ENCODE measurements at regions not wholly inside any gene's neighbourhood (a gene's known extent, or its start where the extent isn't known, plus 50 kb on each side); places are given as distances from the start of the nearest gene placed in this dataset.

- POLR2A ChIA-PET = no interaction called here
- DNase-seq (no peak), ATAC-seq (no peak)
- peaks cover 0 to 2% (median 0%) of the 10 kb centered on the region in 4 donors for H3K4me1 Mint-ChIP-seq
- peaks cover 0 to 10% (median 0%) of the 10 kb centered on the region in 3 donors for H3K36me3 Mint-ChIP-seq
- H3K9me3 Mint-ChIP-seq = peaks cover 0 to 30% (median 11%) of the 10 kb centered on the region in 9 donors
- peak overlapping the region in 1 of 10 donors; percentile 70 for H3K27ac Mint-ChIP-seq
- no peak overlapping the region for H3K4me3 Mint-ChIP-seq
- H3K27me3 Mint-ChIP-seq = no peaks in the 10 kb centered on the region
Measured at GRCh38 chr10:105535478-105535877, 894.4 kb downstream of the SORCS3 start.

- no peaks in the 10 kb centered on the region for H3K27me3 Mint-ChIP-seq
- H3K9me3 Mint-ChIP-seq = peaks cover 0 to 30% (median 9%) of the 10 kb centered on the region in 9 donors
- no peak for DNase-seq
- H3K4me3 Mint-ChIP-seq = no peak overlapping the region
- no peak overlapping the region for H3K27ac Mint-ChIP-seq
- no peak for ATAC-seq
- H3K36me3 Mint-ChIP-seq = peaks cover 0 to 10% (median 0%) of the 10 kb centered on the region in 3 donors
- POLR2A ChIA-PET = no interaction called here
- H3K4me1 Mint-ChIP-seq = peaks cover 0 to 2% (median 0%) of the 10 kb centered on the region in 4 donors
Measured at GRCh38 chr10:105534086-105534485, 893.0 kb downstream of the SORCS3 start.

- H3K4me3 Mint-ChIP-seq = no peak overlapping the region
- DNase-seq (no peak), ATAC-seq (no peak)
- H3K9me3 Mint-ChIP-seq = peaks cover 0 to 4% (median 0%) of the 10 kb centered on the region in 9 donors
- no peaks in the 10 kb centered on the region for H3K4me1 Mint-ChIP-seq
- POLR2A ChIA-PET = no interaction called here
- H3K27me3 Mint-ChIP-seq = peaks cover 0 to 10% (median 0%) of the 10 kb centered on the region in 5 donors
- no peak overlapping the region for H3K27ac Mint-ChIP-seq
- H3K36me3 Mint-ChIP-seq = no peaks in the 10 kb centered on the region
Measured at GRCh38 chr10:105516511-105516910, 875.4 kb downstream of the SORCS3 start.

- Mint-ChIP-seq H3K9me3 (peaks cover 0 to 5% (median 0%) of the 10 kb centered on the region in 9 donors), H3K36me3 (no peaks in the 10 kb centered on the region), H3K4me1 (no peaks in the 10 kb centered on the region), H3K27me3 (peaks cover 0 to 8% (median 0%) of the 10 kb centered on the region in 5 donors), H3K4me3 (no peak overlapping the region), H3K27ac (no peak overlapping the region)
- ATAC-seq (no peak), DNase-seq (no peak)
- POLR2A ChIA-PET = interaction anchor here (0.5 kb wide), 1 partner anchor 60 kb away, joined by 3 read pairs; no protein-coding TSS in a partner anchor
Measured at GRCh38 chr10:105514106-105514505, 873.0 kb downstream of the SORCS3 start.

GRCh38 chr10:105509517-105509916 lies 868.4 kb downstream of the SORCS3 start:
- ATAC-seq (no peak), DNase-seq (no peak)
- Mint-ChIP-seq H3K27ac (no peak overlapping the region), H3K36me3 (no peaks in the 10 kb centered on the region), H3K9me3 (peaks cover 0 to 7% (median 2%) of the 10 kb centered on the region in 9 donors), H3K4me1 (no peaks in the 10 kb centered on the region), H3K27me3 (no peaks in the 10 kb centered on the region), H3K4me3 (no peak overlapping the region)
- POLR2A ChIA-PET = no interaction called here

GRCh38 chr10:105506262-105506661 lies 865.2 kb downstream of the SORCS3 start:
- H3K27me3 Mint-ChIP-seq = no peaks in the 10 kb centered on the region
- H3K4me3 Mint-ChIP-seq = no peak overlapping the region
- H3K36me3 Mint-ChIP-seq = no peaks in the 10 kb centered on the region
- ATAC-seq (no peak), DNase-seq (no peak)
- POLR2A ChIA-PET = no interaction called here
- H3K27ac Mint-ChIP-seq = no peak overlapping the region
- H3K9me3 Mint-ChIP-seq = peaks cover 0 to 10% (median 3%) of the 10 kb centered on the region in 9 donors
- no peaks in the 10 kb centered on the region for H3K4me1 Mint-ChIP-seq

- ATAC-seq (no peak), DNase-seq (no peak)
- Mint-ChIP-seq H3K9me3 (peaks cover 0 to 10% (median 0%) of the 10 kb centered on the region in 9 donors), H3K27me3 (no peaks in the 10 kb centered on the region), H3K36me3 (no peaks in the 10 kb centered on the region), H3K4me1 (no peaks in the 10 kb centered on the region), H3K4me3 (no peak overlapping the region), H3K27ac (no peak overlapping the region)
- POLR2A ChIA-PET = no interaction called here
Measured at GRCh38 chr10:105503714-105504113, 862.6 kb downstream of the SORCS3 start.

- no peak overlapping the region for H3K27ac Mint-ChIP-seq
- H3K4me3 Mint-ChIP-seq = no peak overlapping the region
- peaks cover 0 to 4% (median 0%) of the 10 kb centered on the region in 5 donors for H3K27me3 Mint-ChIP-seq
- peaks cover 0 to 13% (median 3%) of the 10 kb centered on the region in 9 donors for H3K9me3 Mint-ChIP-seq
- ATAC-seq (no peak), DNase-seq (no peak)
- H3K4me1 Mint-ChIP-seq = no peaks in the 10 kb centered on the region
- POLR2A ChIA-PET = no interaction called here
- H3K36me3 Mint-ChIP-seq = no peaks in the 10 kb centered on the region
Measured at GRCh38 chr10:105502058-105502457, 861.0 kb downstream of the SORCS3 start.

GRCh38 chr10:105494944-105495343 lies 853.9 kb downstream of the SORCS3 start:
- H3K9me3 Mint-ChIP-seq = peaks cover 0 to 16% (median 4%) of the 10 kb centered on the region in 9 donors
- DNase-seq = no peak
- H3K27ac Mint-ChIP-seq = no peak overlapping the region
- H3K27me3 Mint-ChIP-seq = peaks cover 0 to 4% (median 0%) of the 10 kb centered on the region in 5 donors
- POLR2A ChIA-PET = no interaction called here
- H3K4me3 Mint-ChIP-seq = no peak overlapping the region
- no peak for ATAC-seq
- H3K36me3 Mint-ChIP-seq = no peaks in the 10 kb centered on the region
- no peaks in the 10 kb centered on the region for H3K4me1 Mint-ChIP-seq

- POLR2A ChIA-PET = no interaction called here
- no peak overlapping the region for H3K27ac Mint-ChIP-seq
- DNase-seq (no peak), ATAC-seq (no peak)
- H3K36me3 Mint-ChIP-seq = no peaks in the 10 kb centered on the region
- no peak overlapping the region for H3K4me3 Mint-ChIP-seq
- no peaks in the 10 kb centered on the region for H3K4me1 Mint-ChIP-seq
- peaks cover 0 to 16% (median 4%) of the 10 kb centered on the region in 9 donors for H3K9me3 Mint-ChIP-seq
- peaks cover 0 to 4% (median 0%) of the 10 kb centered on the region in 5 donors for H3K27me3 Mint-ChIP-seq
Measured at GRCh38 chr10:105494303-105494702, 853.2 kb downstream of the SORCS3 start.

GRCh38 chr10:105473170-105473569 lies 832.1 kb downstream of the SORCS3 start:
- no peaks in the 10 kb centered on the region for H3K36me3 Mint-ChIP-seq
- no peak overlapping the region for H3K27ac Mint-ChIP-seq
- no peak for DNase-seq
- H3K4me3 Mint-ChIP-seq = no peak overlapping the region
- POLR2A ChIA-PET = no interaction called here
- H3K27me3 Mint-ChIP-seq = no peaks in the 10 kb centered on the region
- no peaks in the 10 kb centered on the region for H3K4me1 Mint-ChIP-seq
- peaks cover 0 to 10% (median 2%) of the 10 kb centered on the region in 9 donors for H3K9me3 Mint-ChIP-seq
- no peak for ATAC-seq

GRCh38 chr10:105468759-105469158 lies 827.7 kb downstream of the SORCS3 start:
- Mint-ChIP-seq H3K4me3 (no peak overlapping the region), H3K27me3 (peaks cover 0 to 4% (median 0%) of the 10 kb centered on the region in 5 donors), H3K9me3 (peaks cover 0 to 7% (median 0%) of the 10 kb centered on the region in 9 donors), H3K27ac (no peak overlapping the region), H3K36me3 (no peaks in the 10 kb centered on the region), H3K4me1 (no peaks in the 10 kb centered on the region)
- no peak for ATAC-seq
- no peak for DNase-seq
- POLR2A ChIA-PET = no interaction called here

- Mint-ChIP-seq H3K9me3 (peaks cover 3 to 19% (median 7%) of the 10 kb centered on the region in 9 donors), H3K27me3 (peaks cover 0 to 4% (median 0%) of the 10 kb centered on the region in 5 donors), H3K4me1 (no peaks in the 10 kb centered on the region), H3K36me3 (no peaks in the 10 kb centered on the region), H3K27ac (no peak overlapping the region), H3K4me3 (no peak overlapping the region)
- POLR2A ChIA-PET = no interaction called here
- ATAC-seq (no peak), DNase-seq (no peak)
Measured at GRCh38 chr10:105466521-105466920, 825.4 kb downstream of the SORCS3 start.

GRCh38 chr10:105434970-105435369 lies 793.9 kb downstream of the SORCS3 start:
- ATAC-seq (no peak), DNase-seq (no peak)
- Mint-ChIP-seq H3K4me3 (no peak overlapping the region), H3K27me3 (peaks cover 0 to 6% (median 0%) of the 10 kb centered on the region in 5 donors), H3K4me1 (no peaks in the 10 kb centered on the region), H3K9me3 (peaks cover 0 to 13% (median 1%) of the 10 kb centered on the region in 9 donors), H3K36me3 (no peaks in the 10 kb centered on the region), H3K27ac (no peak overlapping the region)
- POLR2A ChIA-PET = no interaction called here
